ENCODE measurements at regions not wholly inside any gene's neighbourhood (a gene's known extent, or its start where the extent isn't known, plus 50 kb on each side); places are given as distances from the start of the nearest gene placed in this dataset.

- 87 to 89% methylated on average over 4 of the region's 4 CpGs for WGBS, 2 donors
- no peak for DNase-seq
- TF ChIP-seq CTCF (IDR thresholded peaks at IDR 0.05) = no peak
- Histone ChIP-seq H3K4me1 (peaks cover 0 to 6% (median 0%) of the 10 kb centered on the region in 3 donors), H3K36me3 (no peaks in the 10 kb centered on the region), H3K27ac (no peak overlapping the region), H3K9me3 (no peaks in the 10 kb centered on the region), H3K4me3 (no peak overlapping the region), H3K27me3 (no peaks in the 10 kb centered on the region)
- no peak for FAIRE-seq
- no peak for ATAC-seq
- intact Hi-C loops (cut with DNase I) = no loop called here
Observed at GRCh38 chr5:34495178-34495577, 160.9 kb upstream of the RAI14 start.

- intact Hi-C loops (cut with DNase I) = no loop called here
- no peak for ATAC-seq
- peaks cover 0 to 6% (median 0%) of the 10 kb centered on the region in 3 donors for H3K4me1 ChIP-seq
- 81% methylated on average over 13 of the region's 13 CpGs for WGBS, 2 donors
- no peak for FAIRE-seq
- TF ChIP-seq CTCF (IDR thresholded peaks at IDR 0.05) = no peak
- no peak overlapping the region for H3K27ac ChIP-seq
- H3K9me3 ChIP-seq = no peaks in the 10 kb centered on the region
- no peaks in the 10 kb centered on the region for H3K36me3 ChIP-seq
- H3K27me3 ChIP-seq = no peaks in the 10 kb centered on the region
- DNase-seq = no peak
- H3K4me3 ChIP-seq = no peak overlapping the region
Observed at GRCh38 chr5:34496260-34496691, 159.9 kb upstream of the RAI14 start.

GRCh38 chr5:34496701-34497469 lies 159.2 kb upstream of the RAI14 start:
- Histone ChIP-seq H3K36me3 (no peaks in the 10 kb centered on the region), H3K4me3 (no peak overlapping the region), H3K9me3 (no peaks in the 10 kb centered on the region), H3K27me3 (no peaks in the 10 kb centered on the region), H3K27ac (no peak overlapping the region), H3K4me1 (peaks cover 0 to 6% (median 0%) of the 10 kb centered on the region in 3 donors)
- TF ChIP-seq CTCF (IDR thresholded peaks at IDR 0.05) = no peak
- 75% methylated on average over 10 of the region's 10 CpGs for WGBS, 2 donors
- ATAC-seq (peak in 2 of 4 donors; percentile 23 to 36), FAIRE-seq (no peak), DNase-seq (peak in 1 of 6 donors; percentile 64)
- intact Hi-C loops (cut with DNase I) = no loop called here

GRCh38 chr5:34497470-34497808 lies 158.7 kb upstream of the RAI14 start:
- 92 to 95% methylated on average over 3 of the region's 3 CpGs for WGBS, 2 donors

More at GRCh38 chr5:34497470-34497808, 158.7 kb upstream of the RAI14 start:
- H3K4me3 ChIP-seq = no peak overlapping the region
- no peaks in the 10 kb centered on the region for H3K9me3 ChIP-seq
- intact Hi-C loops (cut with DNase I) = no loop called here
- H3K36me3 ChIP-seq = no peaks in the 10 kb centered on the region
- no peaks in the 10 kb centered on the region for H3K27me3 ChIP-seq
- DNase-seq (no peak), ATAC-seq (no peak), FAIRE-seq (no peak)
- no peak for TF ChIP-seq CTCF (IDR thresholded peaks at IDR 0.05)
- no peak overlapping the region for H3K27ac ChIP-seq
- H3K4me1 ChIP-seq = peaks cover 0 to 6% (median 0%) of the 10 kb centered on the region in 3 donors
